ENCODE measurements at regions not wholly inside any gene's neighbourhood (a gene's known extent, or its start where the extent isn't known, plus 50 kb on each side); places are given as distances from the start of the nearest gene placed in this dataset.
"Not testable (repeated sequence)": the region's sequence is repeated elsewhere in the genome, so short reads cannot be mapped to it uniquely, and the experiment has no call there.

- H3K9me3 ChIP-seq (ENCODE audit: control insufficient read depth, low read length, poor library complexity, severe bottlenecking) = peaks cover 3% of the 10 kb centered on the region
- no peaks in the 10 kb centered on the region for H3K36me3 Mint-ChIP-seq (ENCODE audit: low read depth)
- no peak overlapping the region for H3K27ac Mint-ChIP-seq
- H3K27me3 Mint-ChIP-seq = no peaks in the 10 kb centered on the region
- ATAC-seq (no peak), DNase-seq (no peak)
- H3K4me1 Mint-ChIP-seq = no peaks in the 10 kb centered on the region
- no peak overlapping the region for H3K4me3 Mint-ChIP-seq
Observed at GRCh38 chr14:48247977-48248376, 572.6 kb upstream of the MDGA2 start.

- H3K27ac Mint-ChIP-seq = no peak overlapping the region
- DNase-seq = no peak
- no peak overlapping the region for H3K4me3 Mint-ChIP-seq
- H3K27me3 Mint-ChIP-seq = no peaks in the 10 kb centered on the region
- H3K9me3 ChIP-seq (ENCODE audit: control insufficient read depth, low read length, poor library complexity, severe bottlenecking) = no peaks in the 10 kb centered on the region
- no peaks in the 10 kb centered on the region for H3K36me3 Mint-ChIP-seq (ENCODE audit: low read depth)
- no peaks in the 10 kb centered on the region for H3K4me1 Mint-ChIP-seq
- ATAC-seq = no peak
Observed at GRCh38 chr14:48243900-48244299, 568.5 kb upstream of the MDGA2 start.

GRCh38 chr14:48229091-48229490 is 553.7 kb upstream of the MDGA2 start:
- H3K4me1 Mint-ChIP-seq = no peaks in the 10 kb centered on the region
- H3K27ac Mint-ChIP-seq = no peak overlapping the region
- no peaks in the 10 kb centered on the region for H3K36me3 Mint-ChIP-seq (ENCODE audit: low read depth)
- DNase-seq (no peak), ATAC-seq (no peak)
- H3K9me3 ChIP-seq (ENCODE audit: control insufficient read depth, low read length, poor library complexity, severe bottlenecking) = no peaks in the 10 kb centered on the region
- no peak overlapping the region for H3K4me3 Mint-ChIP-seq
- H3K27me3 Mint-ChIP-seq = no peaks in the 10 kb centered on the region

GRCh38 chr14:48193893-48194292 is 518.5 kb upstream of the MDGA2 start:
- H3K9me3 ChIP-seq (ENCODE audit: control insufficient read depth, low read length, poor library complexity, severe bottlenecking) = no peaks in the 10 kb centered on the region
- H3K27ac Mint-ChIP-seq = no peak overlapping the region
- no peak overlapping the region for H3K4me3 Mint-ChIP-seq
- H3K36me3 Mint-ChIP-seq (ENCODE audit: low read depth) = no peaks in the 10 kb centered on the region
- no peak for ATAC-seq
- no peaks in the 10 kb centered on the region for H3K27me3 Mint-ChIP-seq
- no peaks in the 10 kb centered on the region for H3K4me1 Mint-ChIP-seq
- DNase-seq = no peak

- H3K4me1 Mint-ChIP-seq; H3K9me3 ChIP-seq (ENCODE audit: control insufficient read depth, low read length, poor library complexity, severe bottlenecking); H3K4me3 Mint-ChIP-seq; H3K27me3 Mint-ChIP-seq; DNase-seq; H3K36me3 Mint-ChIP-seq (ENCODE audit: low read depth); H3K27ac Mint-ChIP-seq; ATAC-seq: not testable (repeated sequence)
Observed at GRCh38 chr14:48149624-48150023, 474.2 kb upstream of the MDGA2 start.

- Mint-ChIP-seq H3K27me3 (no peaks in the 10 kb centered on the region), H3K27ac (no peak overlapping the region), H3K4me1 (no peaks in the 10 kb centered on the region), H3K4me3 (no peak overlapping the region), H3K36me3 (ENCODE audit: low read depth) (no peaks in the 10 kb centered on the region)
- ATAC-seq (no peak), DNase-seq (no peak)
- H3K9me3 ChIP-seq (ENCODE audit: control insufficient read depth, low read length, poor library complexity, severe bottlenecking) = no peaks in the 10 kb centered on the region
Observed at GRCh38 chr14:48140804-48141203, 465.4 kb upstream of the MDGA2 start.

GRCh38 chr14:48129472-48129871 is 454.1 kb upstream of the MDGA2 start:
- no peak overlapping the region for H3K4me3 Mint-ChIP-seq
- H3K27ac Mint-ChIP-seq = no peak overlapping the region
- no peak for ATAC-seq
- DNase-seq = no peak
- H3K36me3 Mint-ChIP-seq (ENCODE audit: low read depth) = no peaks in the 10 kb centered on the region
- H3K4me1 Mint-ChIP-seq = no peaks in the 10 kb centered on the region
- no peaks in the 10 kb centered on the region for H3K9me3 ChIP-seq (ENCODE audit: control insufficient read depth, low read length, poor library complexity, severe bottlenecking)
- no peaks in the 10 kb centered on the region for H3K27me3 Mint-ChIP-seq

- H3K9me3 ChIP-seq (ENCODE audit: control insufficient read depth, low read length, poor library complexity, severe bottlenecking) = no peaks in the 10 kb centered on the region
- Mint-ChIP-seq H3K4me1 (no peaks in the 10 kb centered on the region), H3K27ac (no peak overlapping the region), H3K4me3 (no peak overlapping the region), H3K27me3 (no peaks in the 10 kb centered on the region), H3K36me3 (ENCODE audit: low read depth) (no peaks in the 10 kb centered on the region)
- no peak for DNase-seq
- no peak for ATAC-seq
Observed at GRCh38 chr14:48127674-48128073, 452.3 kb upstream of the MDGA2 start.

GRCh38 chr14:48125654-48126053 is 450.2 kb upstream of the MDGA2 start:
- Mint-ChIP-seq H3K27me3 (no peaks in the 10 kb centered on the region), H3K4me1 (no peaks in the 10 kb centered on the region), H3K27ac (no peak overlapping the region), H3K4me3 (no peak overlapping the region), H3K36me3 (ENCODE audit: low read depth) (no peaks in the 10 kb centered on the region)
- ATAC-seq = no peak
- no peak for DNase-seq
- no peaks in the 10 kb centered on the region for H3K9me3 ChIP-seq (ENCODE audit: control insufficient read depth, low read length, poor library complexity, severe bottlenecking)

- Mint-ChIP-seq H3K27ac (no peak overlapping the region), H3K4me1 (no peaks in the 10 kb centered on the region), H3K36me3 (ENCODE audit: low read depth) (no peaks in the 10 kb centered on the region)
Observed at GRCh38 chr14:48113713-48114112, 438.3 kb upstream of the MDGA2 start.

GRCh38 chr14:48111151-48111550 is 435.7 kb upstream of the MDGA2 start:
- no peak for DNase-seq
- H3K9me3 ChIP-seq (ENCODE audit: control insufficient read depth, low read length, poor library complexity, severe bottlenecking) = no peaks in the 10 kb centered on the region
- Mint-ChIP-seq H3K36me3 (ENCODE audit: low read depth) (no peaks in the 10 kb centered on the region), H3K27ac (no peak overlapping the region), H3K27me3 (no peaks in the 10 kb centered on the region), H3K4me3 (no peak overlapping the region), H3K4me1 (no peaks in the 10 kb centered on the region)
- no peak for ATAC-seq

More at GRCh38 chr14:48113713-48114112, 438.3 kb upstream of the MDGA2 start:
- no peak for DNase-seq
- ATAC-seq = no peak
- Mint-ChIP-seq H3K4me3 (no peak overlapping the region), H3K27me3 (no peaks in the 10 kb centered on the region)
- H3K9me3 ChIP-seq (ENCODE audit: control insufficient read depth, low read length, poor library complexity, severe bottlenecking) = no peaks in the 10 kb centered on the region

- Mint-ChIP-seq H3K27ac (no peak overlapping the region), H3K27me3 (no peaks in the 10 kb centered on the region), H3K4me3 (no peak overlapping the region), H3K36me3 (ENCODE audit: low read depth) (no peaks in the 10 kb centered on the region), H3K4me1 (no peaks in the 10 kb centered on the region)
- no peaks in the 10 kb centered on the region for H3K9me3 ChIP-seq (ENCODE audit: control insufficient read depth, low read length, poor library complexity, severe bottlenecking)
- ATAC-seq (no peak), DNase-seq (no peak)
Observed at GRCh38 chr14:48107646-48108045, 432.2 kb upstream of the MDGA2 start.

- H3K27me3 Mint-ChIP-seq = no peaks in the 10 kb centered on the region
- H3K36me3 Mint-ChIP-seq (ENCODE audit: low read depth) = no peaks in the 10 kb centered on the region
- no peak overlapping the region for H3K4me3 Mint-ChIP-seq
- H3K9me3 ChIP-seq (ENCODE audit: control insufficient read depth, low read length, poor library complexity, severe bottlenecking) = no peaks in the 10 kb centered on the region
- H3K4me1 Mint-ChIP-seq = no peaks in the 10 kb centered on the region
- no peak for DNase-seq
- ATAC-seq = no peak
- no peak overlapping the region for H3K27ac Mint-ChIP-seq
Observed at GRCh38 chr14:48096897-48097296, 421.5 kb upstream of the MDGA2 start.

- ATAC-seq = no peak
- Mint-ChIP-seq H3K27ac (no peak overlapping the region), H3K27me3 (no peaks in the 10 kb centered on the region), H3K4me3 (no peak overlapping the region), H3K36me3 (ENCODE audit: low read depth) (no peaks in the 10 kb centered on the region), H3K4me1 (no peaks in the 10 kb centered on the region)
- no peaks in the 10 kb centered on the region for H3K9me3 ChIP-seq (ENCODE audit: control insufficient read depth, low read length, poor library complexity, severe bottlenecking)
- no peak for DNase-seq
Observed at GRCh38 chr14:48086516-48086915, 411.1 kb upstream of the MDGA2 start.

- ATAC-seq (no peak), DNase-seq (no peak)
- no peaks in the 10 kb centered on the region for H3K9me3 ChIP-seq (ENCODE audit: control insufficient read depth, low read length, poor library complexity, severe bottlenecking)
- Mint-ChIP-seq H3K27me3 (no peaks in the 10 kb centered on the region), H3K27ac (no peak overlapping the region), H3K4me1 (no peaks in the 10 kb centered on the region), H3K36me3 (ENCODE audit: low read depth) (no peaks in the 10 kb centered on the region), H3K4me3 (no peak overlapping the region)
Observed at GRCh38 chr14:48075487-48075886, 400.1 kb upstream of the MDGA2 start.

All from T-helper 17 cell (primary cell).